Left renal pelvis (tissue), 4 donors: ENCODE measurements at regions not wholly inside any gene's neighbourhood (a gene's known extent, or its start where the extent isn't known, plus 50 kb on each side); places are given as distances from the start of the nearest gene placed in this dataset.
A peak's percentile ranks its signal among the peaks of the same experiment; 100 is the strongest.

Experiments
- DNase-seq, 4 donors: peaks; one replicate each; pipeline ENCODE4 v3.0.0-alpha.2; 2013; ENCODE audit warnings: low read depth in 4 of 4, low spot score in 3 of 4

- DNase-seq: no peak
Observed at GRCh38 chr12:78403136-78403535, 461.4 kb upstream of the SYT1 start.

- DNase-seq: no peak
Observed at GRCh38 chr12:78403681-78404080, 460.9 kb upstream of the SYT1 start.

- no peak for DNase-seq
Observed at GRCh38 chr12:78406213-78406612, 458.4 kb upstream of the SYT1 start.

- DNase-seq: no peak
Observed at GRCh38 chr12:78406828-78407227, 457.7 kb upstream of the SYT1 start.

GRCh38 chr12:78407722-78408121 is 456.9 kb upstream of the SYT1 start:
- no peak for DNase-seq

GRCh38 chr12:78414071-78414470 is 450.5 kb upstream of the SYT1 start:
- DNase-seq: no peak

- no peak for DNase-seq
Observed at GRCh38 chr12:78418919-78419318, 445.7 kb upstream of the SYT1 start.

GRCh38 chr12:78419513-78419912 is 445.1 kb upstream of the SYT1 start:
- DNase-seq: no peak

- DNase-seq: no peak
Observed at GRCh38 chr12:78420991-78421390, 443.6 kb upstream of the SYT1 start.

GRCh38 chr12:78430551-78430950 is 434.0 kb upstream of the SYT1 start:
- peak in 2 of 4 donors; percentile 3 to 6 for DNase-seq

- DNase-seq: no peak
Observed at GRCh38 chr12:78431931-78432330, 432.6 kb upstream of the SYT1 start.

- DNase-seq: no peak
Observed at GRCh38 chr12:78439666-78440065, 424.9 kb upstream of the SYT1 start.

- no peak for DNase-seq
Observed at GRCh38 chr12:78441737-78442453, 422.7 kb upstream of the SYT1 start.

- DNase-seq: no peak
Observed at GRCh38 chr12:78442454-78442801, 422.1 kb upstream of the SYT1 start.

GRCh38 chr12:78446555-78446954 is 418.0 kb upstream of the SYT1 start:
- no peak for DNase-seq

- no peak for DNase-seq
Observed at GRCh38 chr12:78447373-78447772, 417.2 kb upstream of the SYT1 start.

GRCh38 chr12:78448692-78449091 is 415.9 kb upstream of the SYT1 start:
- DNase-seq: no peak

- no peak for DNase-seq
Observed at GRCh38 chr12:78455991-78456390, 408.6 kb upstream of the SYT1 start.

- DNase-seq: no peak
Observed at GRCh38 chr12:78457938-78458337, 406.6 kb upstream of the SYT1 start.

GRCh38 chr12:78470354-78471195 is 394.0 kb upstream of the SYT1 start:
- DNase-seq: peak in 2 of 4 donors; percentile 6 to 8

- DNase-seq: no peak
Observed at GRCh38 chr12:78473136-78473535, 391.4 kb upstream of the SYT1 start.

- DNase-seq: no peak
Observed at GRCh38 chr12:78473561-78473960, 391.0 kb upstream of the SYT1 start.
